ENCODE measurements at regions not wholly inside any gene's neighbourhood (a gene's known extent, or its start where the extent isn't known, plus 50 kb on each side); places are given as distances from the start of the nearest gene placed in this dataset.

DNA sequence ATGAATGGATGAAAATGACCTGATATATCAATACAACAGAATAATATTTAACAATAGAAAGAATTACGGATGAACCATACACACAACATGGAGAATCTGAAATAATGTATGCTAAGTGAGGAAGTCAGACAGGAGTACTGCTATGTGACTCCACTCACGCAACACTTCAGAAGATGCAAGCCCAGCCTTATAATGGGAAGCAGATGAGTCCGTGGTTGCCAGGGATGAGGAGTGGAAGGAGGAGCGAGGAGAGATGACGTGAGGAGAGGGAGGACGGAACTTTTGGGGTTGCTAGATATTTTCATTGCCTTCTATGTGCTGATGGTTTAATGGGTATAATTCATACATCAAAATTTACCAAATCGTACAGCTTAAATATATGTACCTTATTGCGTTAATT lies 55.4 kb upstream of the ERCC6L2 start:
- TF ChIP-seq CTCF (IDR thresholded peaks at IDR 0.05): no peak
- no peak for TF ChIP-seq POLR2A (IDR thresholded peaks at IDR 0.05)
